Activated CD4-positive, alpha-beta T cell treated with anti-CD3 and anti-CD28 coated beads, Interleukin-2, amount 50 U/mL, for 4 hours (primary cell): ENCODE measurements at regions not wholly inside any gene's neighbourhood (a gene's known extent, or its start where the extent isn't known, plus 50 kb on each side); places are given as distances from the start of the nearest gene placed in this dataset.
"Not testable (repeated sequence)": the region's sequence is repeated elsewhere in the genome, so short reads cannot be mapped to it uniquely, and the experiment has no call there.

Experiments used
- DNase-seq, 2 experiments: peaks; one replicate each; pipeline ENCODE4 v3.0.0-alpha.2; 2020

DNA sequence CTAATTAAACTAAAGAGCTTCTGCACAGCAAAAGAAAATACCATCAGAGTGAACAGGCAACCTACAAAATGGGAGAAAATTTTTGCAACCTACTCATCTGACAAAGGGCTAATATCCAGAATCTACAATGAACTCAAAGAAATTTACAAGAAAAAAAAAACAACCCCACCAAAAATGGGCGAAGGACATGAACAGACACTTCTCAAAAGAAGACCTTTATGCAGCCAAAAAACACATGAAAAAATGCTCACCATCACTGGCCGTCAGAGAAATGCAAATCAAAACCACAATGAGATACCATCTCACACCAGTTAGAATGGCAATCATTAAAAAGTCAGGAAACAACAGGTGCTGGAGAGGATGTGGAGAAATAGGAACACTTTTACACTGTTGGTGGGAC, 100.7 kb downstream of the GPX5 start:
- not testable (repeated sequence) for DNase-seq

GRCh38 chr6:28632326-28632851, 106.7 kb downstream of the GPX5 start:
- no peak for DNase-seq

DNA sequence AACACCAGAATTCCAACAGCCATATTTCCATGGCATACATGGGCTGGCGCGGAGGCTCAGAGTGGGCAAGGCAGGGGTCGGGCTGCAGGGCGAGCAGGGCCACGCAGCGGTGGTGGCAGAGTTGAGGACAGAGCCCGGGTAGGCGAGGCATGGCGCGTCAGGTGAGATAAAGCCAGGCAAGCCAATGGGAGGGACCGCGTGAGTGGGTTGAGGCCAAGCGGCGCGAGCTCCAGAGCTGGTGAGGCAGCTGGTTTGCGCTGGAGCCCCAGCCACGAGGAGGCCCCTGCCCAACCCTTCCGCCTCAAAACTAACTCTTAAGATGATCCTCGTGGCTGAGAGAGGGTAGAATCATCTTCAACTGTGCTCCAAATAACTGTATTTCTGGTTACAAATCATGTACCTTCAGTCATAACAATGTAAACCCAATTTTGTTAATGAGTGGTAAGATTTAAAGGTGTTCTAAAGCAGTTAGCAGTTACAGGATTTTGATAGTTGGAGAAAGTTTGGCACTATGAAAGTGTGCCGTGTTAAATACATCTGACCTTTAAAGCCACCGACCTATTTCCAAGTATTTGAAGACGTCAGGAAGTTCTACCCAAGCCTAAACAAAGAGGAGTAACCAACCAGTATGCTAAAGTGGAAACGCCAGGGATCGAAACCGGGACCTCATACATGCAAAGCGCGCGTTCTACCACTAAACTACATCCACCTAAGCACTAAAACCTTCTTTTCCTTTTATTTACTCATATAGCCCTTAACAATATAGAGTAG, 107.9 kb downstream of the GPX5 start:
- no peak for DNase-seq

DNA sequence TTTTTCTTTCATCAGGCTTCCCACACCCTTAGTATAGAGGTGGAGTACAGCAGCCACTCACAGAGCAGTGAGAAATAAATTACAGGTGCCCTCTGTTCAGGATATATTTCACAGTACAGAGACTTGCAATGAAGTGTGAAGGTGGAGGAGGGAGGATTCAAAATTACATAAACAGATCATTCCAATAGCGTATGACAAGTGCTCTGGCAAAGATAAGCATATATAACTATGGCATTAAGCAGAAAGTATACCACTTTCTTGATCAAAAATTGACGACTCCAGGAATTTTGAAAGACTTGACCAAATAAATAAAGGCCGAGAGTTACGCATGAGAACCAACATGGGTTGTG, 108.7 kb downstream of the GPX5 start:
- DNase-seq, result no peak

DNA sequence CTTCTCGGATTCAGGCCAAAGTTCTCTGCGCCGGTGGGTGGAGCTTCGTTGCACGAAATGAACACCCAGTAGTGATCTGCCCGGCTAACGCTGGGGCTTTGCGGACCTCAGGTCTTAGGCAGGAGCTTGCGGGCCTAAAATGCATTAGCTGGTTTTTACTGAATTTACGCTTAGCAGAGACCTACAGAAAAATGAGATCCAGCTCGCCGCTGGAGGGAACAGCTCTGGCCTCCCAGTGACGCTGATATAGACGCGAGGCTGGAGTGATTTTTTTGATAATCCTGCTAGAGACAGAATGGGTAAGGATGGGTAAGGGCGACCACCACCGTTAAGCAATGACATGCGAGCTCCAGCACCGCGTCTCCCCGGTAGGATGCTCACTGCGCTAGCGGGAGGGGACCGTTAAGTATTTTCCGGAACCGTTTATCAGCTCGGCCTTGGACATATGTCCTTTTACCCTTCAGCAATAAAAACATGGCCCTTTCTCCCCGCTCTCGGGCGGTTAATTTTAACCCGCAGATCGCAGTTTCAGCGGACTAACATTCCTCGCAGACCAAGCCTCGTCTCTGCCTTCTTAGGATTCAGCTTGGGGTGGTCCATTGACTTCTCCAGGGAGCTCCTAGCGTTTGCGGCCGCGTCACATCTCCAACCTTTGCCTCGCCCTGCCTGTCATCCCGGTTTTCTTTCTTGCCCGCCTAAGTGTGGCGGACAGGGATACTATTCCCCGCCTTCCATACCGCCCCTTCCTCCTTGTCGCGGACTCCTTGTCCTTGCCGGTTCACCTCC, 109.3 kb downstream of the GPX5 start:
- DNase-seq, result no peak

GRCh38 chr6:28635547-28636158, 110.0 kb downstream of the GPX5 start:
- DNase-seq, result no peak

GRCh38 chr6:28638787-28639430, 113.2 kb downstream of the GPX5 start:
- DNase-seq, result no peak

DNA sequence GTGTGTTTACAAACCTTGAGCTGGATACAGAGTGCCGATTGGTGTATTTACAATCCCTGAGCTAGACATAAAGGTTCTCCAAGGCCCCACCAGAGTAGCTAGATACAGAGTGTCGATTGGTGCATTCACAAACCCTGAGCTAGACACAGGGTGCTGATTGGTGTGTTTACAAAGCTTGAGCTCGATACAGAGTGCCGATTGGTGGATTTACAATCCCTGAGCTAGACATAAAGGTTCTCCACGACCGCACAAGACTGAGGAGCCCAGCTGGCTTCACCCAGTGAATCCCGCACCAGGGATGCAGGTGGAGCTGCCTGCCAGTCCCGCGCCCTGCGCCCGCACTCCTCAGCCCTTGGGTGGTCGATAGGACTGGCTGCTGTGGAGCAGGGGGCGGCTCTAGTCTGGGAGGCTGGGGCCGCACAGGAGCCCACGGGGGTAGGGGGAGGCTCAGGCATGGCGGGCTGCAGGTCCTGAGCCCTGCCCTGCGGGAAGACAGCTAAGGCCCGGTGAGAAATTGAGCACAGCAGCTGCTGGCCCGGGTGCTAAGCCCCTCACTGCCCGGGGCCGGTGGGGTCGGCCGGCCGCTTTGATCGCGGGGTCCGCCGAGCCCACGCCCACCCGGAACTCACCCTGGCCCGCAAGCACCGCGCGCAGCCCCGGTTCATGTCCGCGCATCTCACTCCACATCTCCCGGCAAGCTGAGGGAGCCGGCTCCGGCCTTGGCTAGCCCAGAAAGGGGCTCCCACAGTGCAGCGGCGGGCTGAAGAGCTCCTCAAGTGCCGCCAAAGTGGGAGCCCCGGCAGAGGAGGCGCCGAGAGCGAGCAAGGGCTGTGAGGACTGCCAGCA, 114.0 kb downstream of the GPX5 start:
- not testable (repeated sequence) for DNase-seq

GRCh38 chr6:28643017-28643740, 117.5 kb downstream of the GPX5 start:
- no peak for DNase-seq

DNA sequence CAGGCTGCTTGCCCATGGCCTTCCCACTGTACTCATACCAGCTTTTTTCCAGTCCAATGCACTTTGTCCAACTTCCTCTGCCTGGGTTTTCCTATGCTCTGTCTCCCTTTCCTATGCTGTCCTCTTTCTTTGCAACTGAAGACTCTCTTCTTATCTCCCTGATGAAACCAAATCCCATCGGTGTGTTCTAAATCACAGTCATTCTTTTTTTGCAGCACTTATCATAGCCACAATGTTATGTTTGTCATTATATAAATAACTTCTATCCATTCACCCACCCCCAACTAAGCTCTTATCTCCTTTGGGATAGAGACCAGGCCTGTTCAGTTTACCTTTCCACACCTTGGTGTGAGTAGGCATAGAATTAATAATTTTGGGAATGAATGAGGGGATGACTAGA, 121.0 kb downstream of the GPX5 start:
- no peak for DNase-seq

DNA sequence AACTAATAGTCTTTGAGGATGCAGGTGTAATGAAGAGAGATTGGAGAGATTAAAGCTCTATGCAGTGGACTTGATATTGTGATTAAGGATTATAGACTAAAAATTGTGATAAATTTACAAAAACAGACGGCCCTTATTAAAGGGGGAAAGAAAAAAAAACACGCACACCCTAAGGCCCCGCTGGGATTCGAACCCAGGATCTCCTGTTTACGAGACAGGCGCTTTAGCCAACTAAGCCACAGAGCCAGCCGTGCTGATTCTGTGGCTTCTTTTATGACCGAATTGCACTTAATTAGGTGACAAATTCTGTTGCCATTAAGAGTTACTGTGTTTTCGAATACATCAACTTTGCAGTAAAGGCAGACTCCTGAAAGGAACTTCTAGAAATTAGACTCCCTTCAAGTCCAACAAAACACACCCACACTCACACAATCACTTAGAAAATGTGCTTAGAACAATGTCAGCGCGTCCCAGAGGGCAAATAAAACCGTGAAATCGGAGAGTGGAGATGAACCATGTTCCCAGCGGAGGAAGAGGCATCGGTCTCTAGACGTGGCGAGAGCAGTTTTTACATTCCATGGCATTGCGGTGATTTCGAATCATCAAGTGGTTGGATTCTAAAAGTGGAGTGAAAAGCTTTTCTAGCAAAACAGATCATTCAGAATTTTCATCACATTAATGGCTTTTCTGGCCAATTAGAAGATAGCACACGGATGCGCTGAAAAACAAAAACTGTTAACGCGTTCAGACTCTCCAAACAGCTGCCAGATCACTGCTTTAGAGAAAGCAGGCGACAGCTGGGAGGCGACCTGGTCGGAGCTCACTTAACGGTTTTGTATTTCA, 122.6 kb downstream of the GPX5 start:
- peak in 1 of 2 experiments; percentile 7 for DNase-seq

DNA sequence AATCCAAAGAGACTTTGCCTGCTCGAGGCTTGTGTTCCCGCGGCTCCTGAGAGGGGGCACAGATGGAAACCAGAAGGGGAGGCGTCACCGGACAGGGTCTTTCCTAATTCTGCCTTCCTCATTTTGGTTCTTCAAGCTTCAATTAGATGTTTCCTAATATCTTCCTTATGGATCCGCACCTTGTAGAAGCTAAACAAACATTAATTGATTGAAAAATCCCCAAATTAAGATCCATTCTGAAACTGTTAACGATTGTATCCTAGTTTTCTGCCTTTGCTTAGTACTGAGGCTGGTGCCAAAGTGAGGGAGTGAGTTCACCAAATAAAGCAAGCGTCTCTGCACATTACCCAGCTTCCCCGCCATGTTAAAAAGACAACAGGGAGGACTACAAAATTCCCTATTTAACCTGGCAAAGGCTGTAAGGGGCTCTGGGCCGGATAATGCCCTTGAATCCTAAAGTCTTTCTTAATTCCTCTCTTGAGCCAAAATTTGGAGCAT, 123.2 kb downstream of the GPX5 start:
- no peak for DNase-seq

DNA sequence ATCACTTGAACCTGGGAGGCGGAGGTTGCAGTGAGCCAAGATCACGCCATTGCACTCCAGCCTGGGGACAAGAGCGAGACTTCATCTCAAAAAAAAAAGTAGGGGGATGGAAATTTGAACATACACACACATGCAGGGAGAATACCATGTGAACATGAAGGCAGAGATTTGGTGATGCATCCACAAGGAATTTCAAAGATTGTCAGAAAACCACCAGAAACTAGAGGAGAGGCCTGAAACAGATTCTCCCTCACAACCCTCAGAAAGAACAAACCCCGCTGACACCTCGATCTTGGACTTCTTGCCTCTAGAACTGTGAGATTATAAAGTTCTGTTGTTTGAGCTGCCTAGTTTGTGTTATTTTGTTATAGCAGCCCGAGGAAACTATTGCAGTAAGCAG, 125.5 kb downstream of the GPX5 start:
- DNase-seq, result no peak

GRCh38 chr6:28653876-28654275, 128.2 kb downstream of the GPX5 start:
- no peak for DNase-seq

- DNase-seq, result no peak
These were observed 129.5 kb downstream of the GPX5 start for GRCh38 chr6:28655164-28655563.

DNA sequence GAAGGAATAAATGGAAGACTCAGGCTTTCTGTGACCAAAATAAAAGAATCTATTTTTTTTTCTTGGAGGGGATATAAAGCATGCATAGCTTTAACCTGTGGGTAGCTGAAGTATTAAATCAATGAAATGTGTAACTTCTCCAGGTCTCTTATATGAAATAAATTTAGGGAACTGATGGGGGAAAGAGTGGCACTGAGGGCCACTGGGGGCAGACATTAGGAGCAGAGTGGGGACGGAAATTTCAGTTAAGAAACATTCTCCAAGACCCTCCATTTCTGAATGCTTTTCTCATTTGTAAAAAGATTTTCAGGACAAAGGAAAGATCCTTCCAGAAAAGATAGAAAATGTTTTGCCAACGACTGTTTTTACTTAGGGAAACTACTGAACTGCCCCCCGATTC, 131.0 kb downstream of the GPX5 start:
- no peak for DNase-seq

GRCh38 chr6:28657381-28657768, 131.7 kb downstream of the GPX5 start:
- no peak for DNase-seq

- peak; percentile 17 to 29 for DNase-seq
These were observed 132.2 kb downstream of the GPX5 start for GRCh38 chr6:28657769-28658465.

- DNase-seq, result no peak
These were observed 133.0 kb downstream of the GPX5 start for GRCh38 chr6:28658475-28659249.
